GM23338 (cell line): ENCODE measurements at regions not wholly inside any gene's neighbourhood (a gene's known extent, or its start where the extent isn't known, plus 50 kb on each side); places are given as distances from the start of the nearest gene placed in this dataset.

Experiments
- CREB1 ChIP-seq: fragments of 250-450 bp; sonication (Bioruptor Pico); IDR thresholded peaks from 2 replicates; pipeline ENCODE4 v1.5.0; 2020; ENCODE audit warnings: low read depth, mild to moderate bottlenecking, moderate library complexity
- CTCF ChIP-seq, 2 experiments: fragments of 200-600 bp in 1 of 2; sonication (generic) in 1 of 2; conservative IDR thresholded peaks; 2 replicates each; pipeline versions ENCODE4 v1.5.1 to v1.6.1; 2016 to 2017; ENCODE audit warnings: antibody characterized with exemption in 2 of 2, low read depth in 2 of 2, mild to moderate bottlenecking in 2 of 2, moderate library complexity in 1 of 2
- ETS1 ChIP-seq: IDR thresholded peaks from 2 replicates; pipeline ENCODE4 v1.6.1; 2016; ENCODE audit warnings: antibody characterized with exemption
- EZH2 ChIP-seq: fragments of 200-600 bp; sonication (generic); IDR thresholded peaks from one replicate; pipeline ENCODE4 v1.8.0; 2017; ENCODE audit warnings: antibody characterized with exemption, mild to moderate bottlenecking, low read depth; ENCODE audit not compliant: unreplicated experiment
- EZH2phosphoT487 ChIP-seq: fragments of 200-600 bp; sonication (generic); IDR thresholded peaks from one replicate; pipeline ENCODE4 v1.8.1; 2018; ENCODE audit warnings: antibody characterized with exemption; ENCODE audit not compliant: unreplicated experiment
- JUNB ChIP-seq: IDR thresholded peaks from one replicate; pipeline ENCODE4 v1.6.1; 2016; ENCODE audit warnings: antibody characterized with exemption; ENCODE audit not compliant: unreplicated experiment
- STAT1 ChIP-seq: IDR thresholded peaks from one replicate; pipeline ENCODE4 v1.6.1; 2016; ENCODE audit warnings: antibody characterized with exemption; ENCODE audit not compliant: unreplicated experiment
- ZNF331 ChIP-seq: fragments of 250-450 bp; sonication (Bioruptor Pico); IDR thresholded peaks from 2 replicates; pipeline ENCODE4 v1.5.0; 2020; ENCODE audit warnings: low read depth, mild to moderate bottlenecking, moderate library complexity
- ZNF462 ChIP-seq: fragments of 250-450 bp; sonication (Bioruptor Pico); IDR thresholded peaks from 2 replicates; pipeline ENCODE4 v1.5.0; 2020; ENCODE audit warnings: mild to moderate bottlenecking, moderate library complexity

- TF ChIP-seq ZNF462 (CRISPR knock-in tag) (no peak), ZNF331 (no peak), CTCF (conservative IDR thresholded peaks at IDR 0.05; ENCODE audit: low read depth in 2 of 2) (no peak), CREB1 (CRISPR knock-in tag) (no peak), ETS1 (no peak), STAT1 (no peak), EZH2 (no peak), JUNB (no peak), EZH2phosphoT487 (no peak)
Observed at GRCh38 chr4:111879539-111879938, 265.7 kb upstream of the FAM241A start (continued).
